WERI-Rb-1 (cell line): ENCODE measurements at regions not wholly inside any gene's neighbourhood (a gene's known extent, or its start where the extent isn't known, plus 50 kb on each side); places are given as distances from the start of the nearest gene placed in this dataset.

Experiments
- DNase-seq: peaks from one replicate; pipeline ENCODE4 v3.0.0-alpha.2; 2020
- H3K27ac ChIP-seq: fragments of 250-450 bp; sonication (Bioruptor Pico); 2 replicates; pipeline ENCODE4 v1.5.1; 2020; ENCODE audit warnings: mild to moderate bottlenecking, moderate library complexity
- H3K27me3 ChIP-seq: fragments of 250-450 bp; sonication (Bioruptor Pico); 2 replicates; pipeline ENCODE4 v1.5.1; 2021; ENCODE audit warnings: mild to moderate bottlenecking, low read depth, moderate library complexity; ENCODE audit not compliant: insufficient read depth, severe bottlenecking
- H3K36me3 ChIP-seq: fragments of 250-450 bp; sonication (Bioruptor Pico); 2 replicates; pipeline ENCODE4 v1.5.1; 2020; ENCODE audit warnings: mild to moderate bottlenecking, moderate library complexity
- H3K4me3 ChIP-seq: 2 replicates; pipeline ENCODE4 v1.5.1; 2011; ENCODE audit warnings: low read depth, mild to moderate bottlenecking, control low read depth, low read length
- H3K9me3 ChIP-seq: fragments of 250-450 bp; sonication (Bioruptor Pico); 2 replicates; pipeline ENCODE4 v1.5.1; 2021; ENCODE audit warnings: mild to moderate bottlenecking, moderate library complexity; ENCODE audit not compliant: severe bottlenecking
- CTCF ChIP-seq: IDR thresholded peaks from 2 replicates; pipeline ENCODE4 v1.5.1; 2011; ENCODE audit warnings: low read depth, mild to moderate bottlenecking, control low read depth, inconsistent platforms, low read length

GRCh38 chr7:138226001-138226476, 149.8 kb downstream of the AKR1D1 start:
- H3K4me3 ChIP-seq = no peak overlapping the region
- H3K9me3 ChIP-seq = no peaks in the 10 kb centered on the region
- no peak for TF ChIP-seq CTCF
- DNase-seq = no peak
- no peaks in the 10 kb centered on the region for H3K36me3 ChIP-seq
- H3K27ac ChIP-seq = no peak overlapping the region
- no peaks in the 10 kb centered on the region for H3K27me3 ChIP-seq

GRCh38 chr7:138226745-138227279, 150.6 kb downstream of the AKR1D1 start:
- H3K36me3 ChIP-seq = no peaks in the 10 kb centered on the region
- no peak overlapping the region for H3K4me3 ChIP-seq
- DNase-seq = no peak
- H3K9me3 ChIP-seq = no peaks in the 10 kb centered on the region
- no peak overlapping the region for H3K27ac ChIP-seq
- no peaks in the 10 kb centered on the region for H3K27me3 ChIP-seq
- TF ChIP-seq CTCF = no peak

GRCh38 chr7:138228119-138228518, 151.9 kb downstream of the AKR1D1 start:
- Histone ChIP-seq H3K27ac (no peak overlapping the region), H3K9me3 (no peaks in the 10 kb centered on the region), H3K27me3 (no peaks in the 10 kb centered on the region), H3K4me3 (no peak overlapping the region), H3K36me3 (no peaks in the 10 kb centered on the region)
- no peak for DNase-seq
- no peak for TF ChIP-seq CTCF

- Histone ChIP-seq H3K27ac (no peak overlapping the region), H3K27me3 (no peaks in the 10 kb centered on the region), H3K9me3 (peaks cover 3% of the 10 kb centered on the region), H3K36me3 (no peaks in the 10 kb centered on the region), H3K4me3 (no peak overlapping the region)
- TF ChIP-seq CTCF = no peak
- no peak for DNase-seq
These were observed 152.5 kb downstream of the AKR1D1 start for GRCh38 chr7:138228769-138229168.

GRCh38 chr7:138233189-138233588, 156.9 kb downstream of the AKR1D1 start:
- Histone ChIP-seq H3K4me3 (no peak overlapping the region), H3K27ac (no peak overlapping the region), H3K27me3 (no peaks in the 10 kb centered on the region), H3K36me3 (no peaks in the 10 kb centered on the region), H3K9me3 (peaks cover 3% of the 10 kb centered on the region)
- no peak for TF ChIP-seq CTCF
- no peak for DNase-seq

- no peak overlapping the region for H3K27ac ChIP-seq
- DNase-seq = no peak
- no peak for TF ChIP-seq CTCF
- H3K4me3 ChIP-seq = no peak overlapping the region
- no peaks in the 10 kb centered on the region for H3K27me3 ChIP-seq
- peaks cover 6% of the 10 kb centered on the region for H3K9me3 ChIP-seq
- H3K36me3 ChIP-seq = no peaks in the 10 kb centered on the region
These were observed 158.9 kb downstream of the AKR1D1 start for GRCh38 chr7:138235207-138235606.
